ENCODE measurements at regions not wholly inside any gene's neighbourhood (a gene's known extent, or its start where the extent isn't known, plus 50 kb on each side); places are given as distances from the start of the nearest gene placed in this dataset.

DNA sequence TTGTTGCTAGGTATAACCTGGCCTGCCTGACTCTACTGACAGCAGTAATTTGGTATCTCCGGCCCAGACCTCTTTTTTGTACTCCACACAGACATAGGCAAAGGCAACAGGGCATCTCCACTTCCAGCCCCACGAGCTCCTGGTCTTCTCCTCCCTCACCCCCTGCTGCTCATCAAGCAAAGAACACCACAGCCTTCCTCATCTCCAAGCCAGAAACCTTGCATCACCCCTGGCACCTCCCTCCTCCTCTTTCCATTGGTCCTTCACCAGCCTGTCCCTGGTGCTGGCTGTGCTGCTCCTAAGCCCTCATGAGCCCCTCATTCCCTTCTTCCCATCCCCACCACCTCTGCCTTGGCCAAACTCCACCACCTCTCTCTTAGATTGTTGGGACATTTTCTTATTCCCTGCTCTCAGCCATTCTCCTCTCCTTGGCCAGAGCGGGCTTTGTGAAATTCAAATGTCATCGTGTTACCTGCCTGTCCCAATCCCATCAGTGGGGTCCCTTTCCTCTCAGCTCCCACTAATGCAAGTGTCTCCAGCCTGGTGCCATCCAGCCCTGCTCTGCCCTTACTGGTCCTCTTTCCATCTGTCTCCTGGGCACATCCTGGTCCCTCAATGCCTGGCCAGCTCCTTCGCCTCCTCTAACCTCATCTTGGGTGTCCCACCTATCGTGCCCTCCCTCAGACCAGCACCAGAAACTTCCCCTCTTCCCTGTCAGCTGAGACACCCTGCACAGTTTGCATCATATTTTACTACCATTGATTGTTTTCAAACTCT is 77.4 kb downstream of the INHBB start:
- TF ChIP-seq, protein P1, sequence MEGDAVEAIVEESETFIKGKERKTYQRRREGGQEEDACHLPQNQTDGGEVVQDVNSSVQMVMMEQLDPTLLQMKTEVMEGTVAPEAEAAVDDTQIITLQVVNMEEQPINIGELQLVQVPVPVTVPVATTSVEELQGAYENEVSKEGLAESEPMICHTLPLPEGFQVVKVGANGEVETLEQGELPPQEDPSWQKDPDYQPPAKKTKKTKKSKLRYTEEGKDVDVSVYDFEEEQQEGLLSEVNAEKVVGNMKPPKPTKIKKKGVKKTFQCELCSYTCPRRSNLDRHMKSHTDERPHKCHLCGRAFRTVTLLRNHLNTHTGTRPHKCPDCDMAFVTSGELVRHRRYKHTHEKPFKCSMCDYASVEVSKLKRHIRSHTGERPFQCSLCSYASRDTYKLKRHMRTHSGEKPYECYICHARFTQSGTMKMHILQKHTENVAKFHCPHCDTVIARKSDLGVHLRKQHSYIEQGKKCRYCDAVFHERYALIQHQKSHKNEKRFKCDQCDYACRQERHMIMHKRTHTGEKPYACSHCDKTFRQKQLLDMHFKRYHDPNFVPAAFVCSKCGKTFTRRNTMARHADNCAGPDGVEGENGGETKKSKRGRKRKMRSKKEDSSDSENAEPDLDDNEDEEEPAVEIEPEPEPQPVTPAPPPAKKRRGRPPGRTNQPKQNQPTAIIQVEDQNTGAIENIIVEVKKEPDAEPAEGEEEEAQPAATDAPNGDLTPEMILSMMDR (IDR thresholded peaks at IDR 0.05; ENCODE audit: low read depth, low read length), result no peak
- no peak overlapping the region for H3K4me3 ChIP-seq (ENCODE audit: low read depth, low read length)
- DNase-seq (ENCODE audit: low read depth, low spot score), result no peak
- in situ Hi-C loops (cut with HindIII; ENCODE audit: low sequenced_read_pairs), result no loop called here

DNA sequence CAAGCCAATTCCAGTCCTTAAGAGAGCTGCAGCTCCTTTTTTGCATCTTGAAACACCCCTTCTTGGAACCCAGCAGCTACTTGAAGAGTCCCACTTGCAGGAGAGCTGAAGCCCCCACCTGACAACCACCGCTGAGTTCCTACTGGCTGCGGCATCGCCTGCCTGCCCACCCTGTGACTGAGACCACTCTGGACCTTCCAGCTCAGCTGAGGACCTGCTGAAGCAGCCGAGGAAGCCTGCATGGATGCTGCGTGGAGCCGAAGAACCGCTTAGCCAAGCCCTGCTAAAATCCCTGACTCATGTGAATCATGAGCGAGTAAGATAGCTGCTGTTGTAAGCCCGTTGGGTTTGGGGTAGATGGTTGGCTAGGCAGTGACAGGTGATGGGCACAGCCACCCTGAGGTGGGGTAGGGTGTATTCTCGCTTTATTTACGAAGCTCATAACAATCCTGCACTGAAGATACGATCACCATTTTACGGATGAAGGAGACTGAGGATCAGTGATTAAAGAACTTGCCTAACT is 78.4 kb downstream of the INHBB start:
- H3K4me3 ChIP-seq (ENCODE audit: low read depth, low read length), result no peak overlapping the region
- no peak for DNase-seq (ENCODE audit: low read depth, low spot score)
- in situ Hi-C loops (cut with HindIII; ENCODE audit: low sequenced_read_pairs), result no loop called here
- TF ChIP-seq, protein P1 (IDR thresholded peaks at IDR 0.05; ENCODE audit: low read depth, low read length), result no peak

- in situ Hi-C loops (cut with HindIII; ENCODE audit: low sequenced_read_pairs), result no loop called here
- TF ChIP-seq, protein P1 (IDR thresholded peaks at IDR 0.05; ENCODE audit: low read depth, low read length), result no peak
- no peak overlapping the region for H3K4me3 ChIP-seq (ENCODE audit: low read depth, low read length)
- DNase-seq (ENCODE audit: low read depth, low spot score), result no peak
These were observed 79.1 kb downstream of the INHBB start for GRCh38 chr2:120425014-120425413.

GRCh38 chr2:120428748-120429147 is 82.8 kb downstream of the INHBB start:
- in situ Hi-C loops (cut with HindIII; ENCODE audit: low sequenced_read_pairs), result no loop called here
- no peak for DNase-seq (ENCODE audit: low read depth, low spot score)
- TF ChIP-seq, protein P1 (IDR thresholded peaks at IDR 0.05; ENCODE audit: low read depth, low read length), result no peak

GRCh38 chr2:120429586-120430500 is 83.9 kb downstream of the INHBB start:
- H3K4me3 ChIP-seq (ENCODE audit: low read depth, low read length), result no peak overlapping the region
- TF ChIP-seq, protein P1 (IDR thresholded peaks at IDR 0.05; ENCODE audit: low read depth, low read length), result no peak
- in situ Hi-C loops (cut with HindIII; ENCODE audit: low sequenced_read_pairs), result no loop called here
- no peak for DNase-seq (ENCODE audit: low read depth, low spot score)

More at GRCh38 chr2:120428748-120429147, 82.8 kb downstream of the INHBB start:
- H3K4me3 ChIP-seq (ENCODE audit: low read depth, low read length), result no peak overlapping the region

DNA sequence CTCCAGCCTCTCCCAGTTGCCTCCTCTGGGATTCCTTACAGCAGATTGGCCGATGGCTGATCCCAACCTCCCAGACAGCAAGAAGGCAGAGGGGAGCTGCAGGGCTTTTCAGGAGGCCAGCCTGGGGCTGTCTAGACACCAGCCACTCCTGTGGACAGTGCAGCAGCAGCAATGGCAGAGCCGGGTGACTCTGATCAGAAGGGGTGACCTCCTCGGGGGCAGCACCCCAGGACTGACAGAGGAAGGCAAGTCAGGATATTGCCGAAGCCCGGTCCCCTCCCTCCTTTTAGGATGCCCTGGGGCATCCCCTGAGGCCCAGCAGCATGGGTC is 84.5 kb downstream of the INHBB start:
- in situ Hi-C loops (cut with HindIII; ENCODE audit: low sequenced_read_pairs), result no loop called here

More for the DNA sequence above, 84.5 kb downstream of the INHBB start:
- no peak for DNase-seq (ENCODE audit: low read depth, low spot score)
- TF ChIP-seq, protein P1 (IDR thresholded peaks at IDR 0.05; ENCODE audit: low read depth, low read length), result no peak
- no peak overlapping the region for H3K4me3 ChIP-seq (ENCODE audit: low read depth, low read length)

Data from astrocyte of the spinal cord (primary cell).